WTC11 (cell line): ENCODE measurements at regions not wholly inside any gene's neighbourhood (a gene's known extent, or its start where the extent isn't known, plus 50 kb on each side); places are given as distances from the start of the nearest gene placed in this dataset.

ENCODE experiments used
- ATAC-seq: fragments of 200-7000 bp; cut with Tn5 transposase; 2 replicates; pipeline ENCODE4 v1.10.0; 2021; ENCODE audit warnings: mild to moderate bottlenecking, moderate library complexity
- CTCF ChIA-PET: fragments of 300-600 bp; sonication (Branson Sonifier 250); formaldehyde crosslinking; loops from one replicate; lab custom pipeline; 2021; ENCODE audit warnings: antibody characterized with exemption; lab: Charles Lee
- POLR2A ChIA-PET: fragments of 350-600 bp; sonication (Branson Sonifier 250); formaldehyde crosslinking; loops from one replicate; lab custom pipeline; 2021; ENCODE audit warnings: antibody characterized with exemption; lab: Charles Lee
- DNase-seq: peaks from one replicate; pipeline ENCODE4 v3.0.0; 2021; ENCODE audit warnings: low spot score
- H3K27ac Mint-ChIP-seq: 2 replicates; pipeline ENCODE4 v1.8.0; 2021; ENCODE audit warnings: mixed read lengths
- H3K27me3 Mint-ChIP-seq: 2 replicates; pipeline ENCODE4 v1.8.0; 2021; ENCODE audit warnings: low read depth, mild to moderate bottlenecking, moderate library complexity, mixed read lengths
- H3K36me3 Mint-ChIP-seq: 2 replicates; pipeline ENCODE4 v1.8.0; 2021; ENCODE audit warnings: mixed read lengths
- H3K4me1 Mint-ChIP-seq: 2 replicates; pipeline ENCODE4 v1.8.0; 2022; ENCODE audit warnings: mixed read lengths
- H3K4me3 Mint-ChIP-seq: 2 replicates; pipeline ENCODE4 v1.8.0; 2021; ENCODE audit warnings: mild to moderate bottlenecking, moderate library complexity, mixed read lengths
- H3K9me3 Mint-ChIP-seq: 2 replicates; pipeline ENCODE4 v1.8.0; 2021; ENCODE audit warnings: mixed read lengths
- ARID4B ChIP-seq: sonication (generic); formaldehyde crosslinking; IDR thresholded peaks from 2 replicates; pipeline ENCODE4 v1.8.0; 2023; ENCODE audit warnings: missing genetic modification reagents, mild to moderate bottlenecking, borderline replicate concordance
- CBFB ChIP-seq: sonication (generic); formaldehyde crosslinking; IDR thresholded peaks from 2 replicates; pipeline ENCODE4 v1.8.1; 2022; ENCODE audit warnings: mild to moderate bottlenecking, low read depth, missing genetic modification reagents
- E2F1 ChIP-seq: sonication (generic); formaldehyde crosslinking; IDR thresholded peaks from 2 replicates; pipeline ENCODE4 v1.8.0; 2022; ENCODE audit warnings: mild to moderate bottlenecking, missing genetic modification reagents
- HMGXB4 ChIP-seq: sonication (generic); formaldehyde crosslinking; IDR thresholded peaks from 2 replicates; pipeline ENCODE4 v1.8.1; 2023; ENCODE audit warnings: mild to moderate bottlenecking, moderate library complexity, missing genetic modification reagents
- IRF2 ChIP-seq: sonication (generic); formaldehyde crosslinking; IDR thresholded peaks from 2 replicates; pipeline ENCODE4 v1.8.0; 2022; ENCODE audit warnings: low read depth, missing genetic modification reagents, borderline replicate concordance
- MYBL2 ChIP-seq: sonication (generic); formaldehyde crosslinking; IDR thresholded peaks from 2 replicates; pipeline ENCODE4 v1.8.1; 2023; ENCODE audit warnings: mild to moderate bottlenecking, moderate library complexity, missing genetic modification reagents
- NFATC4 ChIP-seq: fragments of 250-450 bp; sonication (Bioruptor Pico); IDR thresholded peaks from 2 replicates; pipeline ENCODE4 v1.9.0; 2021; ENCODE audit warnings: mild to moderate bottlenecking
- NR1H2 ChIP-seq: sonication (generic); formaldehyde crosslinking; IDR thresholded peaks from 2 replicates; pipeline ENCODE4 v1.9.0; 2021; ENCODE audit warnings: mild to moderate bottlenecking, moderate library complexity, missing genetic modification reagents
- OVOL2 ChIP-seq: fragments of 250-450 bp; sonication (Bioruptor Pico); IDR thresholded peaks from 2 replicates; pipeline ENCODE4 v1.9.0; 2021; ENCODE audit warnings: mild to moderate bottlenecking, borderline replicate concordance
- SMAD3 ChIP-seq: sonication (generic); formaldehyde crosslinking; IDR thresholded peaks from 2 replicates; pipeline ENCODE4 v1.8.0; 2022; ENCODE audit warnings: missing genetic modification reagents, mild to moderate bottlenecking, borderline replicate concordance
- ZNF232 ChIP-seq: sonication (generic); formaldehyde crosslinking; IDR thresholded peaks from 2 replicates; pipeline ENCODE4 v1.8.0; 2022; ENCODE audit warnings: mild to moderate bottlenecking, missing genetic modification reagents
- TF ChIP-seq, protein P1 (sequence below): sonication (generic); formaldehyde crosslinking; IDR thresholded peaks from 2 replicates; pipeline ENCODE4 v1.8.1; 2023; ENCODE audit warnings: mild to moderate bottlenecking, missing genetic modification reagents, borderline replicate concordance
- TF ChIP-seq, protein P2 (sequence below): fragments of 250-450 bp; sonication (Bioruptor Pico); IDR thresholded peaks from 2 replicates; pipeline ENCODE4 v2.1.2; 2022; ENCODE audit warnings: mild to moderate bottlenecking, moderate library complexity

DNA sequence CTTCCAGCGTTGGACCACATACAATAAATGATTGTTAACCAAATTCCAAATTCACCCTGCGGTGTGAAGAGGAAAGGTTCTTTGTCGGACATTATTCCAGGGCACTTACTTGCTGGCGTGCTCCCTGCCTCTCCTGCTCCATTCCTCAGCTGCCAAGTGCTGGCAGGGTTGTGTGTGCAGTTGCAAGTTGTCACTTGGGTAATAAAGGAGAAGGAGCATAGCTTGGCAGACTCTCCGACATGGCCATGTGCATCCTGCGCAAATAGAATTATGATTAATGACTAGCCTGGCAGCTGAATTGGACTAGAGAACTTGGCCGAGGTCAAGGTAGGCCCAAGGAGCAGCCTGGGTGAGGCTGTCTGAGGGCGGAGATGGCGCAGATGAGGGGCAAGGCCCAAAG is 92.3 kb upstream of the ELMO1 start (continued):
- no peak for TF ChIP-seq ARID4B (CRISPR knock-in tag)
- TF ChIP-seq, protein P1, sequence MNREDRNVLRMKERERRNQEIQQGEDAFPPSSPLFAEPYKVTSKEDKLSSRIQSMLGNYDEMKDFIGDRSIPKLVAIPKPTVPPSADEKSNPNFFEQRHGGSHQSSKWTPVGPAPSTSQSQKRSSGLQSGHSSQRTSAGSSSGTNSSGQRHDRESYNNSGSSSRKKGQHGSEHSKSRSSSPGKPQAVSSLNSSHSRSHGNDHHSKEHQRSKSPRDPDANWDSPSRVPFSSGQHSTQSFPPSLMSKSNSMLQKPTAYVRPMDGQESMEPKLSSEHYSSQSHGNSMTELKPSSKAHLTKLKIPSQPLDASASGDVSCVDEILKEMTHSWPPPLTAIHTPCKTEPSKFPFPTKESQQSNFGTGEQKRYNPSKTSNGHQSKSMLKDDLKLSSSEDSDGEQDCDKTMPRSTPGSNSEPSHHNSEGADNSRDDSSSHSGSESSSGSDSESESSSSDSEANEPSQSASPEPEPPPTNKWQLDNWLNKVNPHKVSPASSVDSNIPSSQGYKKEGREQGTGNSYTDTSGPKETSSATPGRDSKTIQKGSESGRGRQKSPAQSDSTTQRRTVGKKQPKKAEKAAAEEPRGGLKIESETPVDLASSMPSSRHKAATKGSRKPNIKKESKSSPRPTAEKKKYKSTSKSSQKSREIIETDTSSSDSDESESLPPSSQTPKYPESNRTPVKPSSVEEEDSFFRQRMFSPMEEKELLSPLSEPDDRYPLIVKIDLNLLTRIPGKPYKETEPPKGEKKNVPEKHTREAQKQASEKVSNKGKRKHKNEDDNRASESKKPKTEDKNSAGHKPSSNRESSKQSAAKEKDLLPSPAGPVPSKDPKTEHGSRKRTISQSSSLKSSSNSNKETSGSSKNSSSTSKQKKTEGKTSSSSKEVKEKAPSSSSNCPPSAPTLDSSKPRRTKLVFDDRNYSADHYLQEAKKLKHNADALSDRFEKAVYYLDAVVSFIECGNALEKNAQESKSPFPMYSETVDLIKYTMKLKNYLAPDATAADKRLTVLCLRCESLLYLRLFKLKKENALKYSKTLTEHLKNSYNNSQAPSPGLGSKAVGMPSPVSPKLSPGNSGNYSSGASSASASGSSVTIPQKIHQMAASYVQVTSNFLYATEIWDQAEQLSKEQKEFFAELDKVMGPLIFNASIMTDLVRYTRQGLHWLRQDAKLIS (CRISPR knock-in tag): no peak
- TF ChIP-seq, all 79 proteins: peak for 0

DNA sequence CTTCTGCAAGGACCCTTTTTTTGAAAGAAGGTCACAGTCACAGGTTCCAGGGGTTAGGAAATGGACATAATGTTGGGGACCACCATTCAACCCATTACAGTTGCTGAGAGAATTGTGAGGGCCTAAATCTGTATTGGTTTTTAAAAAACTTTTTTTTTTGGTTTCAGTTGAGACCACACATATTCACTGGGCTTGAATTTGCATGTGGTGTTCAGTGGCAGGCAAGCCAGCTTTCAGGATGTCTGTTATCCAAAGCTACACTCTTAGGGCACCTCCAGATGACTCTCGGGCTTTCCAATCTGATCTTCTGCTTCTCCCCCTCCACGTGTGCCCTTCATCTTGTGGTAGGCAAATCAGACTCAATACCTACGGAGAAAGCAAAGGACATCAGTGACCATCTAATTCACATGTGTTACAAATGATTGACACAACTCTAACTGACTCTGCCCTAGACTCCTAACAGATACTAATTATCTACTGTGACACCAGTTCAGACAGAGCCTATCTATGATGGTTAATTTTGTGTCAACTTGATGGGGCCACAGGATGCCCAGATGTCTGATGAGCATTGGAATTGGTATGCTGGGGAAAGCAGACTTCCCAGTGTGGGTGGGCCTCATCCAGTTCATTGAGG is 93.3 kb upstream of the ELMO1 start:
- CTCF ChIA-PET: no interaction called here
- H3K9me3 Mint-ChIP-seq: no peaks in the 10 kb centered on the region

GRCh38 chr7:37545619-37546534 is 97.2 kb upstream of the ELMO1 start:
- peaks cover 16% of the 10 kb centered on the region for H3K4me1 Mint-ChIP-seq
- no peak for ATAC-seq
- DNase-seq: no peak
- ChIA-PET CTCF (interaction anchor here (1.1 to 1.9 kb wide), 2 partner anchors 54 to 311 kb away, joined by 4 to 6 read pairs; no protein-coding TSS in a partner anchor), POLR2A (no interaction called here)
- H3K27me3 Mint-ChIP-seq: no peaks in the 10 kb centered on the region
- H3K36me3 Mint-ChIP-seq: no peaks in the 10 kb centered on the region
- H3K27ac Mint-ChIP-seq: no peak overlapping the region
- no peak overlapping the region for H3K4me3 Mint-ChIP-seq
- no peak for TF ChIP-seq IRF2 (CRISPR knock-in tag)
- TF ChIP-seq NR1H2 (CRISPR knock-in tag): no peak
- TF ChIP-seq OVOL2: no peak
- no peak for TF ChIP-seq CBFB
- TF ChIP-seq E2F1: no peak
- TF ChIP-seq MYBL2 (CRISPR knock-in tag): no peak
- TF ChIP-seq, protein P2, sequence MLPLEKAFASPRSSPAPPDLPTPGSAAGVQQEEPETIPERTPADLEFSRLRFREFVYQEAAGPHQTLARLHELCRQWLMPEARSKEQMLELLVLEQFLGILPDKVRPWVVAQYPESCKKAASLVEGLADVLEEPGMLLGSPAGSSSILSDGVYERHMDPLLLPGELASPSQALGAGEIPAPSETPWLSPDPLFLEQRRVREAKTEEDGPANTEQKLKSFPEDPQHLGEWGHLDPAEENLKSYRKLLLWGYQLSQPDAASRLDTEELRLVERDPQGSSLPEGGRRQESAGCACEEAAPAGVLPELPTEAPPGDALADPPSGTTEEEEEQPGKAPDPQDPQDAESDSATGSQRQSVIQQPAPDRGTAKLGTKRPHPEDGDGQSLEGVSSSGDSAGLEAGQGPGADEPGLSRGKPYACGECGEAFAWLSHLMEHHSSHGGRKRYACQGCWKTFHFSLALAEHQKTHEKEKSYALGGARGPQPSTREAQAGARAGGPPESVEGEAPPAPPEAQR (CRISPR knock-in tag): no peak
- TF ChIP-seq SMAD3 (CRISPR knock-in tag): no peak
- no peak for TF ChIP-seq NFATC4
- H3K9me3 Mint-ChIP-seq: no peaks in the 10 kb centered on the region

More for the DNA sequence above, 93.3 kb upstream of the ELMO1 start:
- H3K27me3 Mint-ChIP-seq: no peaks in the 10 kb centered on the region
- H3K27ac Mint-ChIP-seq: no peak overlapping the region
- DNase-seq (no peak), ATAC-seq (no peak)
- no peak for TF ChIP-seq HMGXB4 (CRISPR knock-in tag)
- no peak for TF ChIP-seq ZNF232 (CRISPR knock-in tag)
- H3K4me1 Mint-ChIP-seq: peaks cover 7% of the 10 kb centered on the region
- POLR2A ChIA-PET: no interaction called here
- H3K36me3 Mint-ChIP-seq: no peaks in the 10 kb centered on the region
- H3K4me3 Mint-ChIP-seq: no peak overlapping the region
